ENCODE measurements at regions not wholly inside any gene's neighbourhood (a gene's known extent, or its start where the extent isn't known, plus 50 kb on each side); places are given as distances from the start of the nearest gene placed in this dataset.
"Not testable (repeated sequence)": the region's sequence is repeated elsewhere in the genome, so short reads cannot be mapped to it uniquely, and the experiment has no call there.

- in situ Hi-C loops (cut with HindIII; ENCODE audit: low pct_ligation_motif_present, low pct_unique_long_range_greater_than_20kb, low sequenced_read_pairs); DNase-seq: not testable (repeated sequence)
These were observed 468.5 kb upstream of the TLE4 start for GRCh38 chr9:79103257-79103656.

GRCh38 chr9:79104216-79104615 lies 467.5 kb upstream of the TLE4 start:
- no peak for DNase-seq
- in situ Hi-C loops (cut with HindIII; ENCODE audit: low pct_ligation_motif_present, low pct_unique_long_range_greater_than_20kb, low sequenced_read_pairs): no loop called here

- in situ Hi-C loops (cut with HindIII; ENCODE audit: low pct_ligation_motif_present, low pct_unique_long_range_greater_than_20kb, low sequenced_read_pairs): no loop called here
- DNase-seq: no peak
These were observed 466.8 kb upstream of the TLE4 start for GRCh38 chr9:79104951-79105350.

- DNase-seq: no peak
- in situ Hi-C loops (cut with HindIII; ENCODE audit: low pct_ligation_motif_present, low pct_unique_long_range_greater_than_20kb, low sequenced_read_pairs): no loop called here
These were observed 463.7 kb upstream of the TLE4 start for GRCh38 chr9:79107911-79108676.

GRCh38 chr9:79111653-79112052 lies 460.1 kb upstream of the TLE4 start:
- in situ Hi-C loops (cut with HindIII; ENCODE audit: low pct_ligation_motif_present, low pct_unique_long_range_greater_than_20kb, low sequenced_read_pairs): no loop called here

GRCh38 chr9:79115176-79115575 lies 456.6 kb upstream of the TLE4 start:
- in situ Hi-C loops (cut with HindIII; ENCODE audit: low pct_ligation_motif_present, low pct_unique_long_range_greater_than_20kb, low sequenced_read_pairs): no loop called here

More at GRCh38 chr9:79111653-79112052, 460.1 kb upstream of the TLE4 start:
- no peak for DNase-seq

GRCh38 chr9:79116041-79116440 lies 455.7 kb upstream of the TLE4 start:
- no peak for DNase-seq

More at GRCh38 chr9:79115176-79115575, 456.6 kb upstream of the TLE4 start:
- DNase-seq: no peak

GRCh38 chr9:79116709-79117108 lies 455.1 kb upstream of the TLE4 start:
- DNase-seq: no peak
- in situ Hi-C loops (cut with HindIII; ENCODE audit: low pct_ligation_motif_present, low pct_unique_long_range_greater_than_20kb, low sequenced_read_pairs): no loop called here

More at GRCh38 chr9:79116041-79116440, 455.7 kb upstream of the TLE4 start:
- in situ Hi-C loops (cut with HindIII; ENCODE audit: low pct_ligation_motif_present, low pct_unique_long_range_greater_than_20kb, low sequenced_read_pairs): no loop called here

- in situ Hi-C loops (cut with HindIII; ENCODE audit: low pct_ligation_motif_present, low pct_unique_long_range_greater_than_20kb, low sequenced_read_pairs): no loop called here
- DNase-seq: no peak
These were observed 451.2 kb upstream of the TLE4 start for GRCh38 chr9:79120533-79120932.

GRCh38 chr9:79120941-79121340 lies 450.8 kb upstream of the TLE4 start:
- no peak for DNase-seq
- in situ Hi-C loops (cut with HindIII; ENCODE audit: low pct_ligation_motif_present, low pct_unique_long_range_greater_than_20kb, low sequenced_read_pairs): no loop called here

- peak; percentile 13 for DNase-seq
These were observed 448.4 kb upstream of the TLE4 start for GRCh38 chr9:79123415-79123814.

GRCh38 chr9:79127661-79128060 lies 444.1 kb upstream of the TLE4 start:
- in situ Hi-C loops (cut with HindIII; ENCODE audit: low pct_ligation_motif_present, low pct_unique_long_range_greater_than_20kb, low sequenced_read_pairs): no loop called here
- DNase-seq: no peak

More at GRCh38 chr9:79123415-79123814, 448.4 kb upstream of the TLE4 start:
- in situ Hi-C loops (cut with HindIII; ENCODE audit: low pct_ligation_motif_present, low pct_unique_long_range_greater_than_20kb, low sequenced_read_pairs): no loop called here

- in situ Hi-C loops (cut with HindIII; ENCODE audit: low pct_ligation_motif_present, low pct_unique_long_range_greater_than_20kb, low sequenced_read_pairs): no loop called here
- DNase-seq: peak; percentile 42
These were observed 441.8 kb upstream of the TLE4 start for GRCh38 chr9:79129865-79130480.

- in situ Hi-C loops (cut with HindIII; ENCODE audit: low pct_ligation_motif_present, low pct_unique_long_range_greater_than_20kb, low sequenced_read_pairs): no loop called here
- DNase-seq: no peak
These were observed 440.5 kb upstream of the TLE4 start for GRCh38 chr9:79131246-79131774.

- in situ Hi-C loops (cut with HindIII; ENCODE audit: low pct_ligation_motif_present, low pct_unique_long_range_greater_than_20kb, low sequenced_read_pairs): no loop called here
These were observed 439.9 kb upstream of the TLE4 start for GRCh38 chr9:79131824-79132377.

GRCh38 chr9:79134654-79135053 lies 437.1 kb upstream of the TLE4 start:
- in situ Hi-C loops (cut with HindIII; ENCODE audit: low pct_ligation_motif_present, low pct_unique_long_range_greater_than_20kb, low sequenced_read_pairs): no loop called here
- DNase-seq: peak; percentile 15

More at GRCh38 chr9:79131824-79132377, 439.9 kb upstream of the TLE4 start:
- DNase-seq: no peak

GRCh38 chr9:79135681-79136415 lies 435.9 kb upstream of the TLE4 start:
- DNase-seq: no peak
- in situ Hi-C loops (cut with HindIII; ENCODE audit: low pct_ligation_motif_present, low pct_unique_long_range_greater_than_20kb, low sequenced_read_pairs): no loop called here

GRCh38 chr9:79140751-79141150 lies 431.0 kb upstream of the TLE4 start:
- DNase-seq: no peak
- in situ Hi-C loops (cut with HindIII; ENCODE audit: low pct_ligation_motif_present, low pct_unique_long_range_greater_than_20kb, low sequenced_read_pairs): no loop called here

GRCh38 chr9:79143211-79143610 lies 428.6 kb upstream of the TLE4 start:
- in situ Hi-C loops (cut with HindIII; ENCODE audit: low pct_ligation_motif_present, low pct_unique_long_range_greater_than_20kb, low sequenced_read_pairs): no loop called here
- DNase-seq: no peak
